Naive thymus-derived CD4-positive, alpha-beta T cell (primary cell): ENCODE measurements at regions not wholly inside any gene's neighbourhood (a gene's known extent, or its start where the extent isn't known, plus 50 kb on each side); places are given as distances from the start of the nearest gene placed in this dataset.

Source experiments
- ATAC-seq: fragments of 150-1000 bp; cut with Tn5 transposase; 2 replicates; pipeline ENCODE4 v1.10.0; 2021; ENCODE audit warnings: mild to moderate bottlenecking, moderate library complexity
- CTCF ChIA-PET: fragments of 350-600 bp; sonication (Branson Sonifier 250); formaldehyde crosslinking; loops from one replicate; lab custom pipeline; 2021; ENCODE audit warnings: antibody characterized with exemption; lab: Charles Lee
- POLR2A ChIA-PET: fragments of 350-600 bp; sonication (Branson Sonifier 250); formaldehyde crosslinking; loops from one replicate; lab custom pipeline; 2021; ENCODE audit warnings: antibody characterized with exemption, inconsistent platforms; lab: Charles Lee
- DNase-seq, 9 donors: peaks; one replicate each; pipeline versions ENCODE4 v3.0.0 to v3.0.0-alpha.2; 2020 to 2022; ENCODE audit warnings: mixed read lengths in 1 of 9
- H3K27ac ChIP-seq: one replicate; pipeline ENCODE4 v1.7.0; 2013; ENCODE audit warnings: mild to moderate bottlenecking, low read depth, low read length, moderate library complexity
- H3K27me3 ChIP-seq, 2 donors: one replicate each; pipeline ENCODE4 v1.7.0; 2013; ENCODE audit warnings: low read length in 2 of 2, mild to moderate bottlenecking in 2 of 2, moderate library complexity in 2 of 2; ENCODE audit not compliant: control insufficient read depth in 2 of 2, insufficient read depth in 2 of 2
- H3K36me3 ChIP-seq, 3 experiments: 1 replicate in 2 of 3; 2 replicates in 1 of 3; pipeline ENCODE4 v1.7.0; 2013; ENCODE audit warnings: low read length in 3 of 3, mild to moderate bottlenecking in 3 of 3, moderate library complexity in 1 of 3; ENCODE audit not compliant: insufficient read depth in 3 of 3, control insufficient read depth in 2 of 3
- H3K4me1 ChIP-seq, 2 donors: one replicate each; pipeline ENCODE4 v1.7.0; 2013; ENCODE audit warnings: low read length in 2 of 2, mild to moderate bottlenecking in 2 of 2, moderate library complexity in 1 of 2; ENCODE audit not compliant: control insufficient read depth in 2 of 2, insufficient read depth in 2 of 2
- H3K4me3 ChIP-seq: 2 replicates; pipeline ENCODE4 v1.7.0; 2013; ENCODE audit warnings: mild to moderate bottlenecking, low read length
- H3K9me3 ChIP-seq, 3 experiments: 1 replicate in 2 of 3; 2 replicates in 1 of 3; pipeline ENCODE4 v1.7.0; 2013; ENCODE audit warnings: low read length in 3 of 3; ENCODE audit not compliant: control insufficient read depth in 2 of 3
- H3K27ac Mint-ChIP-seq, 9 donors: one replicate each; pipeline ENCODE4 v1.8.0; 2020 to 2022; ENCODE audit warnings: mixed read lengths in 9 of 9, mild to moderate bottlenecking in 8 of 9, moderate library complexity in 5 of 9, inconsistent platforms in 2 of 9
- H3K27me3 Mint-ChIP-seq, 5 donors: one replicate each; pipeline ENCODE4 v1.8.0; 2021 to 2022; ENCODE audit warnings: mixed read lengths in 5 of 5, mild to moderate bottlenecking in 1 of 5
- H3K36me3 Mint-ChIP-seq, 5 donors: one replicate each; pipeline ENCODE4 v1.8.0; 2020 to 2022; ENCODE audit warnings: mixed read lengths in 5 of 5, mild to moderate bottlenecking in 3 of 5, inconsistent platforms in 1 of 5
- H3K4me1 Mint-ChIP-seq, 7 donors: one replicate each; pipeline ENCODE4 v1.8.0; 2020 to 2022; ENCODE audit warnings: mixed read lengths in 7 of 7, mild to moderate bottlenecking in 3 of 7, inconsistent platforms in 1 of 7
- H3K4me3 Mint-ChIP-seq, 10 donors: one replicate each; pipeline ENCODE4 v1.8.0; 2020 to 2022; ENCODE audit warnings: mild to moderate bottlenecking in 10 of 10, mixed read lengths in 10 of 10, moderate library complexity in 6 of 10, inconsistent platforms in 2 of 10
- H3K9me3 Mint-ChIP-seq, 11 donors: one replicate each; pipeline ENCODE4 v1.8.0; 2020 to 2022; ENCODE audit warnings: mixed read lengths in 11 of 11, mild to moderate bottlenecking in 4 of 11, inconsistent platforms in 1 of 11, moderate library complexity in 1 of 11
- intact Hi-C, 2 donors: fragments of 100-400 bp; cut with micrococcal nuclease; formaldehyde crosslinking; loops; one replicate each; pipeline ENCODE4 v1.15.1; 2023

- Mint-ChIP-seq H3K27me3 (no peaks in the 10 kb centered on the region), H3K9me3 (peaks cover 0 to 2% (median 0%) of the 10 kb centered on the region in 11 donors), H3K4me1 (peaks cover 5 to 16% (median 9%) of the 10 kb centered on the region in 7 donors), H3K36me3 (no peaks in the 10 kb centered on the region), H3K4me3 (no peak overlapping the region), H3K27ac (no peak overlapping the region)
- ChIA-PET POLR2A (interaction anchor here (1.0 to 1.1 kb wide), 2 partner anchors 344 to 541 kb away, joined by 3 read pairs; partner anchors contain the start of gene NFKBIZ), CTCF (interaction anchor here (1.2 kb wide), 1 partner anchor 19 kb away, joined by 4 read pairs; no protein-coding TSS in a partner anchor)
- Histone ChIP-seq H3K9me3 (no peaks in the 10 kb centered on the region), H3K27ac (no peak overlapping the region), H3K27me3 (no peaks in the 10 kb centered on the region), H3K36me3 (no peaks in the 10 kb centered on the region), H3K4me3 (no peak overlapping the region), H3K4me1 (no peaks in the 10 kb centered on the region)
- ATAC-seq (no peak), DNase-seq (no peak)
- intact Hi-C loops, result no loop called here
Measured at GRCh38 chr3:102194001-102194400, 240.8 kb upstream of the ZPLD1 start.

DNA sequence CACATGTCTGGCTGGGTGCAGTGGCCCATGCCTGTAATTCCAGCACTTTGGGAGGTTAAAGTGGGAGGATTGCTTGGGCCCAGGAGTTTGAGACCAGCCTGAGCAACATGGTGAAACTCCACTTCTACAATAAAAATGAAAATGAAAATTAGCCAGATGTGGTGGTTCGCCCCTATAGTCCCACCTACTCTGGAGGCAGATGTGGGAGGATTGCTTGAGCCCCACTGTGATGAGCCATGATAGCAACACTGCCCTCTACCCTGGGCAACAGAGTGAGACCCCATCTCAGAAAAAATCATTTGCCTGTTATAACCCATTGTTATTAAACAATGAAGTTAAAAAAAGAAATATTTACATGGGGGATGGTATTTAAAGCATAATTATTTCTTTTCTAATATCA is 240.1 kb upstream of the ZPLD1 start:
- Mint-ChIP-seq H3K36me3 (no peaks in the 10 kb centered on the region), H3K4me3 (no peak overlapping the region), H3K9me3 (peaks cover 0 to 2% (median 0%) of the 10 kb centered on the region in 11 donors), H3K4me1 (peaks cover 0 to 13% (median 5%) of the 10 kb centered on the region in 7 donors), H3K27ac (no peak overlapping the region), H3K27me3 (no peaks in the 10 kb centered on the region)
- ATAC-seq, result no peak
- intact Hi-C loops, result no loop called here
- H3K27me3 ChIP-seq, result no peaks in the 10 kb centered on the region
- POLR2A ChIA-PET, result no interaction called here
- no peaks in the 10 kb centered on the region for H3K9me3 ChIP-seq
- CTCF ChIA-PET, result no interaction called here
- no peaks in the 10 kb centered on the region for H3K36me3 ChIP-seq
- no peak overlapping the region for H3K4me3 ChIP-seq
- H3K4me1 ChIP-seq, result no peaks in the 10 kb centered on the region
- DNase-seq, result no peak
- no peak overlapping the region for H3K27ac ChIP-seq

- DNase-seq, result no peak
- Histone ChIP-seq H3K4me1 (no peaks in the 10 kb centered on the region), H3K27ac (no peak overlapping the region), H3K4me3 (no peak overlapping the region), H3K9me3 (no peaks in the 10 kb centered on the region), H3K36me3 (no peaks in the 10 kb centered on the region), H3K27me3 (no peaks in the 10 kb centered on the region)
- Mint-ChIP-seq H3K36me3 (no peaks in the 10 kb centered on the region), H3K27me3 (no peaks in the 10 kb centered on the region), H3K27ac (peak overlapping the region in 1 of 9 donors; percentile 1), H3K4me3 (no peak overlapping the region), H3K9me3 (peaks cover 0 to 2% (median 0%) of the 10 kb centered on the region in 11 donors), H3K4me1 (peaks cover 0 to 13% (median 5%) of the 10 kb centered on the region in 7 donors)
- ChIA-PET POLR2A (interaction anchor here (1.0 kb wide), 1 partner anchor 9 kb away, joined by 4 read pairs; no protein-coding TSS in a partner anchor), CTCF (interaction anchor here (0.6 kb wide), 1 partner anchor 64 kb away, joined by 3 read pairs; no protein-coding TSS in a partner anchor)
- intact Hi-C loops, result no loop called here
- ATAC-seq, result no peak
Measured at GRCh38 chr3:102195198-102195948, 239.4 kb upstream of the ZPLD1 start.

GRCh38 chr3:102200126-102200525 is 234.7 kb upstream of the ZPLD1 start:
- peaks cover 0 to 19% (median 0%) of the 10 kb centered on the region in 5 donors for H3K27me3 Mint-ChIP-seq
- peaks cover 0 to 3% (median 0%) of the 10 kb centered on the region in 5 donors for H3K36me3 Mint-ChIP-seq

DNA sequence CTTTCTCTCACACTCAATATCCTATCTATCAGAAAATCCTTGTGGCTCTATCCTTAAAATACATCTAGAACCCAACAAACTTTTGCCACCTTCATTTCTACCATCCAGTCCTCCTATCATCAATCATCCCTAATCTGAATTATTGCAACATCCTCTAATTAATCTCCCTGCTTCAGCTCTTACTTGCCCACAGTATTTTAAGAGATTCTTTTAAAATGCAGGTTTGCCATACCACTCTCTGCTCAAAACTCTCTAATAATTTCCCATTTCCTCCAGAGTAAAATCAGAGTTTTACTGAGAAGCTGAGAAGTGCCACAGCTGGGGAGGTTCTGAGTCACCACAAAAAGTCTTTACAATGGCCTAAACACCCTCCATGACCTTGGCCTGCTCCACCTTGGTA is 234.3 kb upstream of the ZPLD1 start:
- H3K4me3 ChIP-seq, result no peak overlapping the region
- H3K4me1 ChIP-seq, result no peaks in the 10 kb centered on the region
- CTCF ChIA-PET, result no interaction called here
- Mint-ChIP-seq H3K27ac (no peak overlapping the region), H3K27me3 (peaks cover 0 to 19% (median 0%) of the 10 kb centered on the region in 5 donors), H3K4me1 (no peaks in the 10 kb centered on the region), H3K36me3 (peaks cover 0 to 3% (median 0%) of the 10 kb centered on the region in 5 donors), H3K9me3 (peaks cover 0 to 16% (median 2%) of the 10 kb centered on the region in 11 donors), H3K4me3 (no peak overlapping the region)
- ATAC-seq, result no peak
- intact Hi-C loops, result no loop called here
- POLR2A ChIA-PET, result no interaction called here
- no peak overlapping the region for H3K27ac ChIP-seq
- H3K27me3 ChIP-seq, result no peaks in the 10 kb centered on the region
- no peaks in the 10 kb centered on the region for H3K9me3 ChIP-seq
- H3K36me3 ChIP-seq, result no peaks in the 10 kb centered on the region
- no peak for DNase-seq

More at GRCh38 chr3:102200126-102200525, 234.7 kb upstream of the ZPLD1 start:
- no peak overlapping the region for H3K27ac ChIP-seq
- H3K4me3 ChIP-seq, result no peak overlapping the region
- ATAC-seq, result no peak
- no peaks in the 10 kb centered on the region for H3K36me3 ChIP-seq
- intact Hi-C loops, result no loop called here
- Mint-ChIP-seq H3K4me1 (peaks cover 0 to 2% (median 0%) of the 10 kb centered on the region in 7 donors), H3K9me3 (peaks cover 0 to 16% (median 2%) of the 10 kb centered on the region in 11 donors), H3K27ac (no peak overlapping the region), H3K4me3 (no peak overlapping the region)
- H3K27me3 ChIP-seq, result no peaks in the 10 kb centered on the region
- ChIA-PET POLR2A (interaction anchor here (0.6 kb wide), 1 partner anchor 110 kb away, joined by 4 read pairs; no protein-coding TSS in a partner anchor), CTCF (no interaction called here)
- H3K9me3 ChIP-seq, result no peaks in the 10 kb centered on the region
- H3K4me1 ChIP-seq, result no peaks in the 10 kb centered on the region
- no peak for DNase-seq

DNA sequence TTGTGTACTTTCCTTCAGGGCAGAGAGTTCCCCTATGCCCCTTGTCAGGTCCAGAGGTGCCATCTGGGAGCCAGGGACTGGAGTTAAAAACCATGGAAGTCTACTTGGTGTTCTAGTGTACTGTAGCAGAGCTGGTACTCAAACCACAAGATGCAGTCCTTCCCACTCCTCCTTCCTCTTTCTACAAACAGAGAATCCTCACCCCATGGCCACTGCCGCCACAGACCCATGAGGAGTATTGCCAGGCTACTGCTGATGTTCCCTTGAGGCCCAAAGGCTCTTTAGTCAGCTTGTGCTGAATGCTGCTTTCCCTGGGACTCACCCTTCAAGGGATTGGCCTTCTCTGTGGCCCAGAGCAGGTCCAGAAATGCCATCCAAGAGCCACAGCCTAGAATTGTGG is 229.2 kb upstream of the ZPLD1 start:
- Mint-ChIP-seq H3K9me3 (peaks cover 0 to 22% (median 6%) of the 10 kb centered on the region in 11 donors), H3K4me3 (no peak overlapping the region), H3K4me1 (no peaks in the 10 kb centered on the region), H3K27ac (no peak overlapping the region), H3K27me3 (peaks cover 0 to 19% (median 0%) of the 10 kb centered on the region in 5 donors), H3K36me3 (peaks cover 0 to 8% (median 6%) of the 10 kb centered on the region in 5 donors)
- POLR2A ChIA-PET, result no interaction called here
- H3K27me3 ChIP-seq, result no peaks in the 10 kb centered on the region
- CTCF ChIA-PET, result no interaction called here
- no peak overlapping the region for H3K4me3 ChIP-seq
- H3K27ac ChIP-seq, result no peak overlapping the region
- intact Hi-C loops, result no loop called here
- H3K9me3 ChIP-seq, result no peaks in the 10 kb centered on the region
- peak; percentile 41 for ATAC-seq
- no peaks in the 10 kb centered on the region for H3K4me1 ChIP-seq
- no peaks in the 10 kb centered on the region for H3K36me3 ChIP-seq
- DNase-seq, result no peak
